ENCODE measurements at regions not wholly inside any gene's neighbourhood (a gene's known extent, or its start where the extent isn't known, plus 50 kb on each side); places are given as distances from the start of the nearest gene placed in this dataset.

- TF ChIP-seq CTCF (IDR thresholded peaks at IDR 0.05) (no peak), POLR2A (IDR thresholded peaks at IDR 0.05) (no peak)
These were observed 516.8 kb downstream of the ACTR3B start for GRCh38 chr7:153276394-153276793.
